Neural cell (in vitro differentiated cells): ENCODE measurements at regions not wholly inside any gene's neighbourhood (a gene's known extent, or its start where the extent isn't known, plus 50 kb on each side); places are given as distances from the start of the nearest gene placed in this dataset.
"Not testable (repeated sequence)": the region's sequence is repeated elsewhere in the genome, so short reads cannot be mapped to it uniquely, and the experiment has no call there.

ENCODE experiments used
- CTCF ChIP-seq: fragments of 450-650 bp; IDR thresholded peaks from 2 replicates; pipeline ENCODE4 v1.5.1; 2014; ENCODE audit warnings: antibody characterized with exemption, mild to moderate bottlenecking, moderate library complexity; ENCODE audit not compliant: poor library complexity, severe bottlenecking
- POLR2AphosphoS5 ChIP-seq: IDR thresholded peaks from 2 replicates; pipeline ENCODE4 v1.6.1; 2012

- not testable (repeated sequence) for TF ChIP-seq CTCF, POLR2AphosphoS5
Observed at GRCh38 chr11:13139085-13139484, 130.0 kb downstream of the RASSF10 start.
